Stomach (tissue), 4 donors: ENCODE measurements at regions not wholly inside any gene's neighbourhood (a gene's known extent, or its start where the extent isn't known, plus 50 kb on each side); places are given as distances from the start of the nearest gene placed in this dataset.

Experiments used
- EP300 ChIP-seq: sonication (generic); formaldehyde crosslinking; IDR thresholded peaks from one replicate; pipeline ENCODE4 v1.6.1; 2017; ENCODE audit warnings: antibody characterized with exemption
- POLR2AphosphoS5 ChIP-seq, 3 donors: sonication (generic); formaldehyde crosslinking; IDR thresholded peaks; one replicate each; pipeline ENCODE4 v1.6.1; 2016; ENCODE audit warnings: antibody characterized with exemption in 3 of 3
- TF ChIP-seq, protein P1 (sequence below), 7 experiments: fragments of 450-650 bp in 4 of 7; fragments of 200-600 bp in 3 of 7; sonication (generic) in 3 of 7; IDR thresholded peaks; one replicate each; pipeline ENCODE4 v1.5.1; 2016 to 2019; ENCODE audit warnings: antibody characterized with exemption in 7 of 7, control low read depth in 2 of 7, mild to moderate bottlenecking in 1 of 7

GRCh38 chr2:109062859-109063700, 65.9 kb upstream of the SH3RF3 start:
- TF ChIP-seq EP300 (no peak), POLR2AphosphoS5 (IDR thresholded peaks at IDR 0.05) (no peak)
- TF ChIP-seq, protein P1, sequence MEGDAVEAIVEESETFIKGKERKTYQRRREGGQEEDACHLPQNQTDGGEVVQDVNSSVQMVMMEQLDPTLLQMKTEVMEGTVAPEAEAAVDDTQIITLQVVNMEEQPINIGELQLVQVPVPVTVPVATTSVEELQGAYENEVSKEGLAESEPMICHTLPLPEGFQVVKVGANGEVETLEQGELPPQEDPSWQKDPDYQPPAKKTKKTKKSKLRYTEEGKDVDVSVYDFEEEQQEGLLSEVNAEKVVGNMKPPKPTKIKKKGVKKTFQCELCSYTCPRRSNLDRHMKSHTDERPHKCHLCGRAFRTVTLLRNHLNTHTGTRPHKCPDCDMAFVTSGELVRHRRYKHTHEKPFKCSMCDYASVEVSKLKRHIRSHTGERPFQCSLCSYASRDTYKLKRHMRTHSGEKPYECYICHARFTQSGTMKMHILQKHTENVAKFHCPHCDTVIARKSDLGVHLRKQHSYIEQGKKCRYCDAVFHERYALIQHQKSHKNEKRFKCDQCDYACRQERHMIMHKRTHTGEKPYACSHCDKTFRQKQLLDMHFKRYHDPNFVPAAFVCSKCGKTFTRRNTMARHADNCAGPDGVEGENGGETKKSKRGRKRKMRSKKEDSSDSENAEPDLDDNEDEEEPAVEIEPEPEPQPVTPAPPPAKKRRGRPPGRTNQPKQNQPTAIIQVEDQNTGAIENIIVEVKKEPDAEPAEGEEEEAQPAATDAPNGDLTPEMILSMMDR (IDR thresholded peaks at IDR 0.05), result no peak
